GM04503 (cell line): ENCODE measurements at regions not wholly inside any gene's neighbourhood (a gene's known extent, or its start where the extent isn't known, plus 50 kb on each side); places are given as distances from the start of the nearest gene placed in this dataset.

Experiments used
- DNase-seq: peaks from one replicate; pipeline ENCODE4 v3.0.0-alpha.2; 2012; ENCODE audit warnings: low read depth

GRCh38 chr7:30212701-30213111 lies 71.7 kb upstream of the ZNRF2 start:
- no peak for DNase-seq

DNA sequence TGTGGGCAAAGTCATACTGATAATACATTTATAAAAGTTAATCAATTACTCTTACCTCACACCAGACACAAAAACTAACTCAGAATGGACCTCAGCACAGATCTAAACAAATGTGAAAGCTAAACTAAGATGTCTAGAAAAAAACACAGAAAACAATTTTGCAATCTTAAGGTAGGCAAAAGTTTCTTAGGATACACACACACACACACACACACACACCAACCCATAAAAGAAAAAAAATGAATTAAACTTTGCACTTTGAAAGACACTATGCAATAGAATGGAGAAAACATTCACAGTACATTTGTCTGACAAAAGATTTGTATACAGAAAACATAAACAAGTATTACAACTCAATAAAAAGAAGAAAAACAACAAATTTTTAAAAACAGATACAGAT lies 70.8 kb upstream of the ZNRF2 start:
- DNase-seq: no peak

- no peak for DNase-seq
Measured at GRCh38 chr7:30214651-30215137, 69.7 kb upstream of the ZNRF2 start.

- DNase-seq: no peak
Measured at GRCh38 chr7:30221764-30222163, 62.6 kb upstream of the ZNRF2 start.

DNA sequence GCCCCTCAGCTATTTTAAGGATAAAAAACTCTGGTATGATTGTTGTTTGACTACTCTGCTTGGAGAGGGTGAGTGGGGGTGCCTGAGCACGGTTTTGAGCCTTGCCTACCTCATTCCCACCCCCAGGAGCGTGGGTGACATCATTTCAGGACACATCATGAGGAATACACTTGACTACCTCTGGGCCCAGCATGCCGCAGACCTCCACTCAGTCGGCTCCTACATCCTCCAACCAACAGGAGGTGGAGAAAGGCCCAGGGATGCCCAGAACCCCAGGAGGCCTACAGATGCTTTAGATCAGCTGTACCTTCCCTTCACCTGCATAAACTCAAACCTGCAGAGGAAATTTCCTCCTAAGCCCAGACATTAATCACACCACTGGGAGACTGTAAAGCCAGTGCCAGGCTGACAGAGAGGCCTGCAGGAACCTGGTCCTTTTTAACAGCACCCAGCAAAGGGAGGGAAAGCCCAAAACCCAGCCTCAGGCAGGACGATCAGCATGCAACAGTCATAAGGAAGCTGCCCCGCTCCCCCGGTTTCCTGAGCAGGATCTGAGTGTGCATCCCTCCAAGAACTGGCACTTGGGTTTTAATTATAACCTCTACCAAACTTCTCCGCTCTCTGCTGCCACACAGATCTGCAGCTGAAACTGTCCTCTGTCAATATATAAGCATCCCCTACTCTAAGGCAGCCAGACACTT lies 61.7 kb upstream of the ZNRF2 start:
- DNase-seq: no peak

GRCh38 chr7:30223896-30224295 lies 60.5 kb upstream of the ZNRF2 start:
- DNase-seq: no peak

DNA sequence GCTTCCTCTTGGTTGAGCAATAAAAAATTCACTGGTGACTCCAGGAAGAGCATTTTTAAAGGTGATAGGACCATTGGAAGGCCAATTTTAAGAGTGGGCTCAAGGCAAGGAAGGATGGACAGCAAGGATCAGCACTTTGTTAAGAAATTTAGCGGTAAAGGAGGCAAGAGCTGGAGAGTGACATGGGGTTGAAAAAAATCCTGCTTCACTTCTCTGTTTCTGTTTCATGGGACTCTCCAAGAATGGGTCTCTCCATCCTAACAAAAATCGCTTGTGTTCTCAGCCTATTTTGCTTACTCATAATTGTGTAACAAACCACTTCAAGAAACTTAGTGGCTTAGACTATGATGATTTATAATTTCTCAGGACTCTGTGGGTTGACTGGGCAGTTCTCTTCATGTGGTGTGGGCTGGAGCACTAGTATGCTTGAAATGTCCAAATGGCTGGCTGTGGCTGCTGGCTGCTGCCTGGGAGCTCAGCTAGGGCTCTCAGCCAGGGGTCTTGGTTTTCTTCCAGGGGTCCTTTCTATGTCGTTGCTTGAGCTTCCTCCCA lies 59.8 kb upstream of the ZNRF2 start:
- DNase-seq: peak; percentile 84

- no peak for DNase-seq
Measured at GRCh38 chr7:30225863-30226613, 58.4 kb upstream of the ZNRF2 start.

DNA sequence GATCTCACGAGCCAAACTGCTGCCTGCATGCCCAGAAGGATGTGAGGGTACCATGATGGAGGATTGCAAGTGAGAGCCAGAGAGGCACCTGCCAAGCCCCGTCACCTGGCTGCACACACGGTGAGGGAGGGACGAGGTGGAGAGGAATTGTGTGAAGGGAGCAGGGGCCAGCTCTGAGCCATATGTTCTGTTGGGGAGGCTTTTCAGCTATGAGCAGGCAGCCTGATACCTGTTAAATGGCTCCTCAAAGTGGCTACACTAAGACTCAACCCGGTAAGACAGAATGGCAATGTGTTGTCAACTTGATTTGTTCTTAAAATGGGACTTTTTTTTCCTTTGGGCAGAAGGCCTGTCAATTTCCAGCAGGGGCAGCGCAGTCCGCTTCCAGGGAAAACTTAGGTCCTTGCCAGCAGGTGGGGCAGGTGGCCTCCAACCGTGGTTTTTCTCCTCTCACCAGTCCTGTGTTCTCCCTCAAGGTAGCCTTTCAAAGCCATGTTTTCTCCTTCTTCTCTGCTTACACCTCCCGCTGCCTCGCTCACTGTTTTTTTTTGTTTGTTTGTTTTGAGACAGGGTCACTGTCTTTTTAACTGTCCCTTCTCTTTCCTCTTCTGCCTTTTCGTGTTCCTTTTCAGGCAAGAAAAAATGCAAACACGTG lies 57.7 kb upstream of the ZNRF2 start:
- no peak for DNase-seq

DNA sequence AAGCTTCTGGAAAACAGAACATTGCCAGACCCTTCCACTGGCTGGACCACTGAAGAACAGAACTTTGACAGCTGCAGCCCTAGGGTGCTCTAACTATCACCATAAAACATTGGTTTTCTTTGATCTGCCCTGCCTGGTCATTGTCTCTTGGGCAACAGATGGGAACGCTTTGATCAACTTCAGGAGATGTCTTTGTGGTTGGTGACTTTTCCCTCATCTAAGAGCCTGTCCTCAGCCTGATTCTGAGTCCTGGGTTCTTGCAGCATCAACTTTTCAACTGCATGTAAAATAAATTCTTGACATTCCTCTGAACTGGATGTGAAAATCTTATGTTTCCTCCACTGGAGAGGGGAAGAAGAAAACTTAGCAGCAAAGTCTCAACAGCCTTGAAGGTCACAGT lies 53.1 kb upstream of the ZNRF2 start:
- DNase-seq: no peak

DNA sequence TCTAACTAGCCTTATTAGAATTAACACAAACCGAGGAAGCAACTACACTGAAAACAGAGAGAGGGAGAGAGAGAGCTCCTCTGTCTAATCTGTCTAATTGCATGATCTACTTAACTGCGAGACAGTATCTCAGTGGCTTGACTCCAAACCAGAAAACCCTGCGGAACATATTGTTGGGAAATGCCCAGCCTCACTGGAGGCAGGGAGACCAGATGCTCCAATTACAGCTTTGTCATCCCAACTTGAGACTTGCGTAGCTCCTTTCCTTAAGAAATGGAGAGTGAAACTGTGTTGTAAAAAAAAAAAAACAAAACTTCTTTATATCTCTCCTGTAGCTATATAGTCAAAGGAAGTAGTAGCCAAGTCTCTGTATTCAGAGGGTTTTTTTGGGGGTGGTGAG lies 52.0 kb upstream of the ZNRF2 start:
- no peak for DNase-seq
